ENCODE measurements at regions not wholly inside any gene's neighbourhood (a gene's known extent, or its start where the extent isn't known, plus 50 kb on each side); places are given as distances from the start of the nearest gene placed in this dataset.

- no peak for DNase-seq (ENCODE audit: low spot score)
These were observed 655.5 kb upstream of the KLHL29 start for GRCh38 chr2:22729466-22729865.

GRCh38 chr2:22734373-22735045, 650.5 kb upstream of the KLHL29 start:
- DNase-seq (ENCODE audit: low spot score): no peak

GRCh38 chr2:22737144-22737543, 647.8 kb upstream of the KLHL29 start:
- DNase-seq (ENCODE audit: low spot score): no peak

GRCh38 chr2:22741216-22741615, 643.8 kb upstream of the KLHL29 start:
- DNase-seq (ENCODE audit: low spot score): no peak

- DNase-seq (ENCODE audit: low spot score): no peak
These were observed 636.1 kb upstream of the KLHL29 start for GRCh38 chr2:22748909-22749308.

GRCh38 chr2:22753476-22753875, 631.5 kb upstream of the KLHL29 start:
- no peak for DNase-seq (ENCODE audit: low spot score)

GRCh38 chr2:22756276-22757043, 628.5 kb upstream of the KLHL29 start:
- no peak for DNase-seq (ENCODE audit: low spot score)

- DNase-seq (ENCODE audit: low spot score): no peak
These were observed 615.5 kb upstream of the KLHL29 start for GRCh38 chr2:22769497-22769896.

- DNase-seq (ENCODE audit: low spot score): no peak
These were observed 600.4 kb upstream of the KLHL29 start for GRCh38 chr2:22784566-22784965.

GRCh38 chr2:22786817-22787216, 598.2 kb upstream of the KLHL29 start:
- DNase-seq (ENCODE audit: low spot score): no peak

- DNase-seq (ENCODE audit: low spot score): no peak
These were observed 597.2 kb upstream of the KLHL29 start for GRCh38 chr2:22787745-22788144.

- no peak for DNase-seq (ENCODE audit: low spot score)
These were observed 596.1 kb upstream of the KLHL29 start for GRCh38 chr2:22788749-22789327.

- no peak for DNase-seq (ENCODE audit: low spot score)
These were observed 589.6 kb upstream of the KLHL29 start for GRCh38 chr2:22795287-22795866.

GRCh38 chr2:22798386-22798785, 586.6 kb upstream of the KLHL29 start:
- no peak for DNase-seq (ENCODE audit: low spot score)

GRCh38 chr2:22800412-22800811, 584.6 kb upstream of the KLHL29 start:
- DNase-seq (ENCODE audit: low spot score): no peak

GRCh38 chr2:22801071-22801470, 583.9 kb upstream of the KLHL29 start:
- DNase-seq (ENCODE audit: low spot score): no peak

- DNase-seq (ENCODE audit: low spot score): no peak
These were observed 583.0 kb upstream of the KLHL29 start for GRCh38 chr2:22801970-22802369.

GRCh38 chr2:22807872-22808271, 577.1 kb upstream of the KLHL29 start:
- DNase-seq (ENCODE audit: low spot score): no peak

GRCh38 chr2:22810602-22811001, 574.4 kb upstream of the KLHL29 start:
- no peak for DNase-seq (ENCODE audit: low spot score)

- DNase-seq (ENCODE audit: low spot score): no peak
These were observed 572.8 kb upstream of the KLHL29 start for GRCh38 chr2:22812065-22812680.

GRCh38 chr2:22817197-22817596, 567.8 kb upstream of the KLHL29 start:
- peak; percentile 5 for DNase-seq (ENCODE audit: low spot score)

GRCh38 chr2:22821458-22821857, 563.5 kb upstream of the KLHL29 start:
- no peak for DNase-seq (ENCODE audit: low spot score)
